Activated B cell treated with CpG ODN at 0.5 μM for 24 hours (primary cell): ENCODE measurements at regions not wholly inside any gene's neighbourhood (a gene's known extent, or its start where the extent isn't known, plus 50 kb on each side); places are given as distances from the start of the nearest gene placed in this dataset.
A peak's percentile ranks its signal among the peaks of the same experiment; 100 is the strongest.

Experiments used
- ATAC-seq: fragments of 200-7000 bp; cut with Tn5 transposase; one replicate; pipeline ENCODE4 v1.10.0; 2021; ENCODE audit warnings: low read depth, mild to moderate bottlenecking, moderate library complexity
- CTCF ChIA-PET: fragments of 350-600 bp; sonication (Branson Sonifier 250); formaldehyde crosslinking; loops from one replicate; lab custom pipeline; 2021; ENCODE audit warnings: antibody characterized with exemption; lab: Charles Lee
- POLR2A ChIA-PET: fragments of 350-600 bp; sonication (Branson Sonifier 250); formaldehyde crosslinking; loops from one replicate; lab custom pipeline; 2021; ENCODE audit warnings: antibody characterized with exemption; lab: Charles Lee
- DNase-seq: peaks from one replicate; pipeline ENCODE4 v3.0.0; 2022
- H3K27ac Mint-ChIP-seq: one replicate; pipeline ENCODE4 v1.8.0; 2020; ENCODE audit warnings: mixed read lengths
- H3K27me3 Mint-ChIP-seq: one replicate; pipeline ENCODE4 v1.8.0; 2021; ENCODE audit warnings: mixed read lengths
- H3K36me3 Mint-ChIP-seq: one replicate; pipeline ENCODE4 v1.8.0; 2021; ENCODE audit warnings: low read depth, mixed read lengths
- H3K4me1 Mint-ChIP-seq: one replicate; pipeline ENCODE4 v1.8.0; 2021; ENCODE audit warnings: mixed read lengths
- H3K4me3 Mint-ChIP-seq: one replicate; pipeline ENCODE4 v1.8.0; 2020; ENCODE audit warnings: mild to moderate bottlenecking, mixed read lengths
- H3K9me3 Mint-ChIP-seq: one replicate; pipeline ENCODE4 v1.8.0; 2020; ENCODE audit warnings: mixed read lengths
- intact Hi-C: fragments of 100-400 bp; cut with micrococcal nuclease; formaldehyde crosslinking; loops from one replicate; pipeline ENCODE4 v1.15.1; 2024
- TF ChIP-seq, protein P1 (sequence below): fragments of 200-600 bp; IDR thresholded peaks from one replicate; pipeline ENCODE4 v1.8.0; 2022; ENCODE audit warnings: antibody characterized with exemption, mild to moderate bottlenecking

DNA sequence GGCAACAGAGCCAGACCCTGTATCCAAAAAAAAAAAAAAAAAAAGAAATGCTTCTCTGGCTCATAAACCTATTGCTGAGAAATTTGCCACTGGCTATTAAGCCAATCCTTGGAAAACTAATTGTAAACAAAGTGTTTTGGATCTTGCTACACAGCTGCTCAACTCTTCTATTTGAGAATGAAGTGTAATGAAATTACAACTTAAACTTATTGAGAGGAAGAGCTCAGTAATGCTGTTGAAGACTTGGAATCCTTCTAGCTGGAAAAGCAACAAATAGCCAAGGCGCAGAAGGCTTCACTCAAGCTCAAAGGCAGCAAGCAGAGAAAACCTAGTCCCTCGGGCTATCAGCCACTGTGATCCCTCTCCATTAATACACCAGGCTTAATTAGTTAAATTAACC lies 99.6 kb upstream of the ZNF438 start:
- no peaks in the 10 kb centered on the region for H3K36me3 Mint-ChIP-seq
- CTCF ChIA-PET, result no interaction called here
- POLR2A ChIA-PET, result interaction anchor here (0.7 kb wide), 1 partner anchor 345 kb away, joined by 9 read pairs; no protein-coding TSS in a partner anchor

DNA sequence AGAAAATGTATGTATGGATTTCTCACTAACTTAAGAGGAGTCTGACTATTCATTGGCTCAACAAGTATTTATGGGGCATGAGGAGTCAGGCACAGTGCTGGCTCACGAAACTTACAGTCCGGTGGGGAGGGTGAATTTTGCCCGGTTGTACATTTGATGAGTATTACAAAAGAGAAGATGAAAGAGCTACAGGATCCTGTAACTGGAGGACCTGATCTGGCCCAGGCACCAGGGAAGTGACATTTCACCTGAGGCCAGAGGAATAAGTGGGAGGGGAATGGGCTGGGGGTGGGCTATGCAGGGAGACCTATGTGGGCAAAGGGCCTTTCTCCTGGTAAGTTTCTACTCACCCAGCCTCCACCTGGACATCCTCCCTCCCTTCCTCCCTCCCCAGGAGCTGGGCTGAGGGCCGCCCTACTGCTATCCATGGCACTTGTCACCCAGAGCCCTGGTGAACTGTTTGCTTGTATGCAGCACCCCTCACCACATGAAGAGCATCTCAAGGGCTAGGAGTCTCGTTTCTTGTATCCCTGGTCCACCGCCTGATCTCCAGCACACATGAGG lies 101.1 kb upstream of the ZNF438 start:
- POLR2A ChIA-PET, result no interaction called here
- H3K4me1 Mint-ChIP-seq, result peaks cover 20% of the 10 kb centered on the region
- CTCF ChIA-PET, result interaction anchor here (0.6 to 1.3 kb wide), 2 partner anchors 28 to 101 kb away, joined by 3 read pairs; partner anchors contain the start of gene ZNF438
- DNase-seq (no peak), ATAC-seq (no peak)
- TF ChIP-seq, protein P1, sequence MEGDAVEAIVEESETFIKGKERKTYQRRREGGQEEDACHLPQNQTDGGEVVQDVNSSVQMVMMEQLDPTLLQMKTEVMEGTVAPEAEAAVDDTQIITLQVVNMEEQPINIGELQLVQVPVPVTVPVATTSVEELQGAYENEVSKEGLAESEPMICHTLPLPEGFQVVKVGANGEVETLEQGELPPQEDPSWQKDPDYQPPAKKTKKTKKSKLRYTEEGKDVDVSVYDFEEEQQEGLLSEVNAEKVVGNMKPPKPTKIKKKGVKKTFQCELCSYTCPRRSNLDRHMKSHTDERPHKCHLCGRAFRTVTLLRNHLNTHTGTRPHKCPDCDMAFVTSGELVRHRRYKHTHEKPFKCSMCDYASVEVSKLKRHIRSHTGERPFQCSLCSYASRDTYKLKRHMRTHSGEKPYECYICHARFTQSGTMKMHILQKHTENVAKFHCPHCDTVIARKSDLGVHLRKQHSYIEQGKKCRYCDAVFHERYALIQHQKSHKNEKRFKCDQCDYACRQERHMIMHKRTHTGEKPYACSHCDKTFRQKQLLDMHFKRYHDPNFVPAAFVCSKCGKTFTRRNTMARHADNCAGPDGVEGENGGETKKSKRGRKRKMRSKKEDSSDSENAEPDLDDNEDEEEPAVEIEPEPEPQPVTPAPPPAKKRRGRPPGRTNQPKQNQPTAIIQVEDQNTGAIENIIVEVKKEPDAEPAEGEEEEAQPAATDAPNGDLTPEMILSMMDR, result no peak
- intact Hi-C loops, result loop anchor here (1.0 to 10.0 kb wide), 3 partner anchors 31 to 572 kb away; partner anchors contain the start of gene ZEB1
- no peak overlapping the region for H3K27ac Mint-ChIP-seq
- no peaks in the 10 kb centered on the region for H3K36me3 Mint-ChIP-seq
- peak overlapping the region; percentile 80 for H3K4me3 Mint-ChIP-seq
- H3K9me3 Mint-ChIP-seq, result no peaks in the 10 kb centered on the region
- H3K27me3 Mint-ChIP-seq, result no peaks in the 10 kb centered on the region

More for the DNA sequence above, 99.6 kb upstream of the ZNF438 start:
- Mint-ChIP-seq H3K27ac (no peak overlapping the region), H3K9me3 (no peaks in the 10 kb centered on the region), H3K4me1 (peaks cover 12% of the 10 kb centered on the region), H3K27me3 (no peaks in the 10 kb centered on the region), H3K4me3 (no peak overlapping the region)
- intact Hi-C loops, result loop anchor here (10.0 kb wide), 1 partner anchor 574 kb away; no protein-coding TSS in a partner anchor
- DNase-seq (no peak), ATAC-seq (no peak)
- TF ChIP-seq, protein P1, result no peak

DNA sequence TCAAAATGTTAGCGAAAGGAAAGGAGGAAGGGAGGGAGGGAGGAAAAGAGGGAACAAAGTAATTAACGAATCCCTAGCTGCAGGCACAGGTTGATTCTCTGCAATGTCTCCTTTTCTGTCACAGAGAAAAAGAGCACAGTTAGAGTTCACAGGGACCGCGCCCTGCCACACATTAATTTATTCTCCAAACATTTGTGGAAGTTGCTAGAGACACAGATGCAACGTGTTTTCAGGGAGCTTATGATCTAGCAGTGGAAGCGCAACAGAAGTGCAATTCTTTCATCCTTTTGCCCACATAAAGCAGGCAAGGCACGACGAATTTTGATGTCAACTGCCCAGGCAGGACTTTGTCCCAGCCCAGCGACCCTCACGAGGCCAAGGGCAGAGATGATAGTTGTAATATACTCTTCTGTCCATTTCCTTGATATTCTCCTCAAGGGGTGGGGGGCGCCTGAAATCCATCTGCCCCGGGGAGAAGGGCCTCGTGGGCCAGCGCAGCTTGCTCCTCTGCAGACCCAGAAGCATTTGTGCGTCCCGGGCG lies 101.7 kb upstream of the ZNF438 start:
- DNase-seq (no peak), ATAC-seq (no peak)
- TF ChIP-seq, protein P1, result no peak
- ChIA-PET POLR2A (interaction anchor here (0.5 to 1.8 kb wide), 7 partner anchors 50 to 410 kb away, joined by 3 to 16 read pairs (median 5); partner anchors contain the start of gene ZNF438), CTCF (interaction anchor here (0.6 to 1.3 kb wide), 2 partner anchors 29 to 102 kb away, joined by 3 read pairs; partner anchors contain the start of gene ZNF438)
- H3K27ac Mint-ChIP-seq, result no peak overlapping the region
- peak overlapping the region; percentile 80 for H3K4me3 Mint-ChIP-seq
- intact Hi-C loops, result loop anchor here (1.0 to 10.0 kb wide), 3 partner anchors 32 to 571 kb away; partner anchors contain the start of gene ZEB1
- H3K36me3 Mint-ChIP-seq, result no peaks in the 10 kb centered on the region
- peaks cover 20% of the 10 kb centered on the region for H3K4me1 Mint-ChIP-seq
- H3K9me3 Mint-ChIP-seq, result no peaks in the 10 kb centered on the region
- H3K27me3 Mint-ChIP-seq, result no peaks in the 10 kb centered on the region

DNA sequence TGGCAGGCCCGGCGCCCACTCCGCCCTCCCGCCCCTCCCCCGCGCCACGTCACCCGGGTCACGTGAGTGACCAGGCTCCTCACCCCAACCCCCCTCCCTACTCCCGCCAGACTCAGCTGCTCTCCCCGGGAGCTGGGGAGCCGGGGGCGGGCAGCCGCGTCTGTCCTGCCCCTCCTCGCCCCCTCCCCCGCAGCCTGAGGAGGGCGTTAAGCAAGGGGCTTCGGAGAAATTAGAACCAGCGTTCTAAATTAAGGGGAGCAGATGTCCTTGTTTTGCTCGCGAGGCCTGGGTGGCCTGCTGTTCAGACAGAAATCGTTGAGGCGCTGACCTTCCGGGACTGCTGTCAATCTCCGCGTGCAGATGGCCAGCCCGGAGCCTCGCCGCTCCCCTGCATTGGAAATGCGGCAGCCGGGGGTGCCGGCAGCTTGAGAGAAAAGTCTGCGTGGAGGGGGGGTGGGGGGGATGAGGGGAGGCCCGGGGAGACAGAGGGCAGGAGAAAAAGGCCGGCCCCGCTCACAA lies 102.2 kb upstream of the ZNF438 start:
- intact Hi-C loops, result loop anchor here (1.0 to 10.0 kb wide), 5 partner anchors 33 to 627 kb away; partner anchors contain the start of genes ZEB1 and ZNF438
- ChIA-PET POLR2A (interaction anchor here (0.6 to 1.8 kb wide), 6 partner anchors 71 to 410 kb away, joined by 3 to 16 read pairs (median 5); partner anchors contain the start of gene ZNF438), CTCF (interaction anchor here (1.3 kb wide), 1 partner anchor 102 kb away, joined by 3 read pairs; the partner anchor contains the start of gene ZNF438)
- ATAC-seq (peak; percentile 84), DNase-seq (peak; percentile 53)
- Mint-ChIP-seq H3K9me3 (no peaks in the 10 kb centered on the region), H3K4me1 (peaks cover 20% of the 10 kb centered on the region), H3K27me3 (no peaks in the 10 kb centered on the region), H3K27ac (peak overlapping the region; percentile 59), H3K4me3 (peak overlapping the region; percentile 80), H3K36me3 (no peaks in the 10 kb centered on the region)
- TF ChIP-seq, protein P1, result no peak
